ENCODE measurements at regions not wholly inside any gene's neighbourhood (a gene's known extent, or its start where the extent isn't known, plus 50 kb on each side); places are given as distances from the start of the nearest gene placed in this dataset.
"Not testable (repeated sequence)": the region's sequence is repeated elsewhere in the genome, so short reads cannot be mapped to it uniquely, and the experiment has no call there.

DNA sequence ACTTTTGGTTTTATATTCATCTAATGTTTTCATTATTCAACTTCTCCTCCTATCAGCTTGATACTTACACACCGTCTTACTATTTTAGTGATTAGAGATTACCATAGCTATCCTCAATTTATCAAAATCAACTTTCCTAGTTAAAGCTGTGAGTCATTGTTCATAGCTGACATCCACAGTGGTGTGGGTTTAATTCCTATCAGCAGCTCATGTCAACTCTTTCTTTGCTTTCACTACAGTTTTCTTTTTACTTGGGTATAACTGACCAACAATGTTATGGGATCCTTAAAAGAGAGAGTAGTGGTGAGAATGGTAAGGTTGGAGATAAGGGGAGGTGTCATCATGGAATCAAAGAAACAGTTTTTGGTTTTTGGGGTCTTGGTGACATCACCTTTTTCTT is 112.7 kb downstream of the NFKBIZ start:
- no peak for TF ChIP-seq JUND (IDR thresholded peaks at IDR 0.05; ENCODE audit: low read depth)
- no peak for DNase-seq (ENCODE audit: low read depth in 1 of 2, low spot score in 1 of 2)
- in situ Hi-C loops (cut with HindIII; ENCODE audit: low pct_unique_long_range_greater_than_20kb, low sequenced_read_pairs): no loop called here

DNA sequence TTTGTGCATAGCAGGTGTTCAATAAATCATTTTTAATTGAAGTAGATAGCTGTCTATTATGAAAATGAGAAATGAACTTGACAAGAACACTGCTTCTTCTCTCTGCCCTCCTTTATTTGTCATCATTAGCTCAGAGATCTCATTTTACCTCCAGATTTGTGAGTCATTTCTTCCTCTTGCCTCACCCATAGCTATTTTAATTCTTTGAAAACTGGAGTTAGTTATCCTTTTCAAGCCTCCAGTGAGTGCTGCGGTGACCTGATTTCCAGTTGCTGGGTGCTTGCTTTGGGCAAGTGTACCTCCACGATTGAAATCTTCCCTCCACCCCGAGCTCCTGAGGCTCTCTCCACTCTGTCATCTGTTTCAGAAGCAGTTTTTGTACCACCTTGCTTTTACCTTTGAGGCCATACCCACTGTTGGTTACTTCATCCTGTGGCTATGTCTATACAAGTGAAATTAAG is 114.6 kb downstream of the NFKBIZ start:
- in situ Hi-C loops (cut with HindIII; ENCODE audit: low pct_unique_long_range_greater_than_20kb, low sequenced_read_pairs): no loop called here
- DNase-seq (ENCODE audit: low read depth in 1 of 2, low spot score in 1 of 2): no peak
- TF ChIP-seq JUND (IDR thresholded peaks at IDR 0.05; ENCODE audit: low read depth): no peak

DNA sequence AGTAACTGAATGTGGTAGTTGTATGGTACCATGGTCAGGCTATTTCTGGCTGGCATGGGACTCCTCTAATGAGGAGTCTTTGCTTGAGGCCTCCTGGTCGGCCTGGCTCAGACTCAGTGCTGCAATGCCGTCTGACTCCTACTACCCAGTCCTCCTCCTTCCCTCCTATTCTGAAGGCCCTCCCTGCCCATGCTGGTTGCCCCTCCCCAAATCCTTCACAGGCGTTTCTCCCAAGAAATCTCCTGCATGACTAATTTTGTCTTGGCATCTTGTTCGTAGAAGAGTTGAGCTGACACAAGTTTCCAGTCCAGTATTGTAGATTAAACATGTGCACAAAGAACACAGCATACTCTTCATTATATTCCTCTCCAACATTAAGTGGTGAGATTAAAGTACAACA is 115.5 kb downstream of the NFKBIZ start:
- TF ChIP-seq JUND (IDR thresholded peaks at IDR 0.05; ENCODE audit: low read depth): no peak
- in situ Hi-C loops (cut with HindIII; ENCODE audit: low pct_unique_long_range_greater_than_20kb, low sequenced_read_pairs): no loop called here
- DNase-seq (ENCODE audit: low read depth in 1 of 2, low spot score in 1 of 2): no peak

DNA sequence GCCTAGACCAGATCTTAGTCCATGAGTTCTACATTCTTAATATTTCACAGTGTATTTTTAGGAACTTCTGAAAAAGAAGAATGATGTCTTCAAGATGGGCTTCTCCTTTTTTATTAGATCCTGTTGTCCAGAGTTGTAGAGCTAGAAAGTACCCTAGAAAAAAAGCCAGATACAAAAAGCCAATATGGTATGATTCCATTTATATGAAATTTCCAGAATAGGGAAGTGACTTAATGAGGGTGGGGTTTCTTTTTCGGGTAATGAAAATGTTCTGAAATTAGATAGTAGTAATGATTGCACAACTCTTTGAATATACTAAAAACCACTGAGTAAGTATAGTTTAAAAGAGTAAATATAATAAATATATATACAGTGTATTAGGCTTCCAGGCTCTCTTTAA is 116.9 kb downstream of the NFKBIZ start:
- TF ChIP-seq JUND (IDR thresholded peaks at IDR 0.05; ENCODE audit: low read depth): no peak
- in situ Hi-C loops (cut with HindIII; ENCODE audit: low pct_unique_long_range_greater_than_20kb, low sequenced_read_pairs): no loop called here
- DNase-seq (ENCODE audit: low read depth in 1 of 2, low spot score in 1 of 2): no peak

DNA sequence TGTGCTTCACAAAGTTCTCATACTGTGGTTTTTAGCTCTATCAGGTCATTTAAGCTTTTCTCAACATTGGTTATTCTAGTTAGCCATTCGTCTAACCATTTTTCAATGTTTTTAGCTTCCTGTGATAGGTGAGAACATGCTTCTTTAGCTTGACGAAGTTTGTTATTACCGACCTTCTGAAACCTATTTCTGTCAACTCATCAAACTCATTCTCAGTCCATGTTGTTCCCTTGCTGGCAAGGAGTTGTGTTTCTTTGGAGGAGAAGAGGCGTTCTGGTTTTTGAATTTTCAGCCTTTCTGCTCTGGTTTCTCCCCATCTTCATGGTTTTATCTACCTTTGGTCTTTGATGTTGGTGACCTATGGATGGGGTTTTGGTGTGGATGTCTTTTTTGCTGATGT is 120.9 kb downstream of the NFKBIZ start:
- in situ Hi-C loops (cut with HindIII; ENCODE audit: low pct_unique_long_range_greater_than_20kb, low sequenced_read_pairs): no loop called here
- DNase-seq (ENCODE audit: low read depth in 1 of 2, low spot score in 1 of 2): no peak
- TF ChIP-seq JUND (IDR thresholded peaks at IDR 0.05; ENCODE audit: low read depth): no peak

DNA sequence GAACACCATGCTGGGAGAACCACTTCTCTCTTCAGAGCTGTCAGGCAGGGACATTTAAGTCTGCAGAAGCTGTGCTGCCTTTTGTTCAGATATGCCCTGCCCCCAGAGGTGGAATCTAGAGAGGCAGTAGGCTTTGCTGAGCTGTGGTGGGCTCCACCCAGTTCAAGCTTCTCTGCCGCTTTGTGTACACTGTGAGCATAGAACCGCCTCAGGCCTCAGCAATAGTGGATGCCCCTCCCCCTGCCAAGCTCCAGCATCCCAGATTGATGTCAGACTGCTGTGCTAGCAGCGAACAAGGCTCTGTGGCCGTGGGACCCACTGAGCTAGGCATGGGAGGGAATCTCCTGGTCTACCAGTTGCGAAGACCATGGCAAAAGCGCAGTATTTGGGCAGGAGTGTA is 121.6 kb downstream of the NFKBIZ start:
- no peak for TF ChIP-seq JUND (IDR thresholded peaks at IDR 0.05; ENCODE audit: low read depth)
- in situ Hi-C loops (cut with HindIII; ENCODE audit: low pct_unique_long_range_greater_than_20kb, low sequenced_read_pairs): no loop called here
- no peak for DNase-seq (ENCODE audit: low read depth in 1 of 2, low spot score in 1 of 2)

DNA sequence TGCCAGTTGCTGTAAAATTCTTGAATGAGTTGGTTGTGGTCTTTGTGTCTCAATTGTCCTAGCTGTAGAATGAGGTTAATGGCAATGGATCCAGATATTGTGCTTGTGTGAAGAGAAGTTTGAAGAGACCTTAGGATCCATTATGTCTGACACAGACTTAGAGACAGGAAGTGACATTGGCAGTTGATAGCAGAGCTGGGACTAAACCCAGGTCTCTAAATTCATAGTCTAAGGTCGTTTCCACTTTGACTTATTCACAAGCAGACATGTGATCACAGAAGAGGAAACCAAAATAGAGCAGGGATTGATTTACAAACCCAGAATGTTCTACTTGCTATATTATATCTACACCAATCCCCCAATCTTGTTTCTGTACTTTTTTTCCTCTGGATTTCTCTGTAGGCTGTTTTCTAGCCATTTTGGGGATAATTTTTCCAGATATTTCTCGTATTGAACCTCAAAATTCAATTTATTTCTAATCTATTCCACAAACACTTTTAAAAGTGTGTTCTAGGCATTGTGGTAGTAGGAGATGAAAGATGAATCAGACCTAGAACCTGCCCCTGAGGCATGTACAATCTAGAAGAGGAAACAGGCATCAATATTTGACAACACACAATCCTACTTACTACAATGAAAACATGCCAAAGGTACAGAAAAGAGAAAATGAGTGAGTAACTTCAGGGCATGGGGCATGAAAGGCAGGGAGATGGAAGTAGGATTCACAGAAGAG is 123.3 kb downstream of the NFKBIZ start:
- TF ChIP-seq JUND (IDR thresholded peaks at IDR 0.05; ENCODE audit: low read depth): no peak
- no peak for DNase-seq (ENCODE audit: low read depth in 1 of 2, low spot score in 1 of 2)
- in situ Hi-C loops (cut with HindIII; ENCODE audit: low pct_unique_long_range_greater_than_20kb, low sequenced_read_pairs): no loop called here

DNA sequence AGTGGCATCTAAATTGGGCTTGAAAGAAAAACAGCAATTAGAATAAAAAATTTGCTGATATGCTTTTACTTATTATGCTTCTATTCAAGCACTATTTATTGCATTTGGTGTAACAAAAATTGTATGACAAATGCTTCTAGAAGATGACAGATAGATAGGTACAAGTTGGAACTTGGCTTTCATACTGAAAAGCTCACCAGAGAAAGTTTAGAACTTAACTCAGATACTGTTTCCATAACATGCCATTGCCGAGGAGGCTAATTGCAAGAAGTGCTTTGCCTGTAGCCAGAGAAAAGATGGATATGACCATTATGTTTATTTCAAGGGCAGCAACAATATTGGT is 123.8 kb downstream of the NFKBIZ start:
- in situ Hi-C loops (cut with HindIII; ENCODE audit: low pct_unique_long_range_greater_than_20kb, low sequenced_read_pairs): no loop called here
- TF ChIP-seq JUND (IDR thresholded peaks at IDR 0.05; ENCODE audit: low read depth): no peak
- DNase-seq (ENCODE audit: low read depth in 1 of 2, low spot score in 1 of 2): no peak

DNA sequence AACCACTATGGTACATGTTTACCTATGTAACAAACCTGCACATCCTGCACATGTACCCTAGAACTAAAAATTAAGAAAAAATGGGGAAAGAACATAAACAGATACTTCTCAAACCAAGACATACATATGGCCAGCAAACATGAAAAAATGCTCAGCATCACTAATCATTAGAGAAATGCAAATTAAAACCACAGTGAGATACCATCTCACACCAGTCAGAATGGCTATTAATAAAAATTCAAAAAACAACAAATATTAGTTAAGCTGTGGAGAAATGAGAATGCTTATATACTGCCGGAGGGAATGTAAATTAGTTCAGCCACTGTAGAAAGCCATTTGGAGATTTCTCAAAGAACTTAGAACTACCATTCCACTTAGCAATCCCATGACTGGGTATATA is 126.1 kb downstream of the NFKBIZ start:
- DNase-seq (ENCODE audit: low read depth in 1 of 2, low spot score in 1 of 2); in situ Hi-C loops (cut with HindIII; ENCODE audit: low pct_unique_long_range_greater_than_20kb, low sequenced_read_pairs): not testable (repeated sequence)

DNA sequence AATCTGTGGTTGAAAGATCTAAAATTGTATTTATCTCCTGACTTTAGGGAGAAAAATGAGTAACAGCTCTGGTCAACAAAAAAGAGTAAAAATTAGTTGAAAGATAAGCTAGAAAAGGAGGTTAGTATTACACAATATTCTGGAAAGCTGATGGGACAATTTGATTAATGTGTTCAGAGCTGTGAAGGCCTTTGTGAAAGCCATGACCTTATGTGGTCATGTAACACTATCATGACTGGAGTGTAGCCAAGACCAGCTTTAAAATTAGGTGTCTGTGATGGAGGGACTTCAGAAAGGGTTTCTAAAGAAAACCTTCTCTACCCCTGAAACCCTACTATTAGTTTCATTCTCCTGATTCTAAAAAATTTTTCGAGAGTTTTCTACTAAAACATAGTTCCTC is 127.2 kb downstream of the NFKBIZ start:
- in situ Hi-C loops (cut with HindIII; ENCODE audit: low pct_unique_long_range_greater_than_20kb, low sequenced_read_pairs): no loop called here
- DNase-seq (ENCODE audit: low read depth in 1 of 2, low spot score in 1 of 2): no peak
- no peak for TF ChIP-seq JUND (IDR thresholded peaks at IDR 0.05; ENCODE audit: low read depth)

DNA sequence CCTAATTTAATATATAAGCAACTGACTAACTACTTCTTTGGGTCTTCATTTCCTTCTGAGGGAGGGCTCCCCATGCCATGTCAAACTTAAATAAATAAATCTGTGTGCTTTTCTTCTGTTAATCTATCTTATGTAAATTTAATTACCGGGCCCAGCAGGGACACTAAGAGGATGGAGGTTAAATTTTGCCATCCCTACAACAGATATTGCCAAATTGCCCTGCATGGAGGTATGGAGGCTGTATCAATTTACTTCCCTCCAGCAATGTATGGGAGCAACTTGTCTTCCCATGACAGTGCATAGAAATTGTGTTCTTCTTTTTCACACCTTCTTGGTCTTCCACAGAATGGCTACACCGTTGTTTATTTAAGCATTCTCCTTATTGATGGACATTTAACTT is 129.0 kb downstream of the NFKBIZ start:
- DNase-seq (ENCODE audit: low read depth in 1 of 2, low spot score in 1 of 2): no peak
- no peak for TF ChIP-seq JUND (IDR thresholded peaks at IDR 0.05; ENCODE audit: low read depth)
- in situ Hi-C loops (cut with HindIII; ENCODE audit: low pct_unique_long_range_greater_than_20kb, low sequenced_read_pairs): no loop called here

DNA sequence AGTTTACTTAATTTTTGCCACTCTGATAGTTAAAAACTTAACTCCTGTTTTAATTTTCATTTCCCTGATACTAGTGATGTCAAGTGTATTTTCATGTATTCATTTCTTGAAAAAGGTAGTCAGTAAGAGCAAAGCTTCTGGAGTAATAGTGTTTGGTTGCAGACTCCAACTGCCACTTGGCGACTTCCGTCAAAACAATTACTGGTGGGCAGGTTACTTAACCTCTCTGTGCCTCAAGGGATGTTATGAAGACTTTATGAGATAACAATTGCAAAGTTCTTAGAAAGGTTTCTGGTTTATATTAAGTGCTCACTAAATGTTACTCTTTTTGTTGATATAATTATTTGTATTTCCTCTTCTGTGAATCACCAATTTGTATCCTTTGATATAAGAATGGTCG is 129.7 kb downstream of the NFKBIZ start:
- no peak for TF ChIP-seq JUND (IDR thresholded peaks at IDR 0.05; ENCODE audit: low read depth)
- in situ Hi-C loops (cut with HindIII; ENCODE audit: low pct_unique_long_range_greater_than_20kb, low sequenced_read_pairs): no loop called here
- DNase-seq (ENCODE audit: low read depth in 1 of 2, low spot score in 1 of 2): no peak

DNA sequence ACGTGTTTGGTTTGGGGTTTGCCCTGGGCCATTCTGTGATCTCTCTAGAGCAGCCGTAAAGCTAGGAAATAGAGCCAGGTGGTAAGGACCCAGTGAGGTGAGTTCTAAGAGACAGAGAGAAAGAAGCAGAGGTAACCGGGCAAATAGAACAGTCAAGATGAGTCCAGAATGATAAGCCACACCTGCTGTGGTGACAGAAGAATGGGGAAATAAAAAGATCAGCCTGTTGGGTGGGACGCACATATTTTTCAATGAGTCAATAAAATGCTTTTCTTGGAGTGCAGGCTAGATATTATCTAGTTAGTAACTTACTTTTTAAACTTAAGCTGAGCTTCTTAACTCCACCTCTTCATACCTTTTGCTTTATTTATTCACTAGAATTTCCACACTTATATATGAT is 135.0 kb downstream of the NFKBIZ start:
- peak in 1 of 2 experiments; percentile 39 for DNase-seq (ENCODE audit: low read depth in 1 of 2, low spot score in 1 of 2)
- in situ Hi-C loops (cut with HindIII; ENCODE audit: low pct_unique_long_range_greater_than_20kb, low sequenced_read_pairs): no loop called here
- TF ChIP-seq JUND (IDR thresholded peaks at IDR 0.05; ENCODE audit: low read depth): no peak

DNA sequence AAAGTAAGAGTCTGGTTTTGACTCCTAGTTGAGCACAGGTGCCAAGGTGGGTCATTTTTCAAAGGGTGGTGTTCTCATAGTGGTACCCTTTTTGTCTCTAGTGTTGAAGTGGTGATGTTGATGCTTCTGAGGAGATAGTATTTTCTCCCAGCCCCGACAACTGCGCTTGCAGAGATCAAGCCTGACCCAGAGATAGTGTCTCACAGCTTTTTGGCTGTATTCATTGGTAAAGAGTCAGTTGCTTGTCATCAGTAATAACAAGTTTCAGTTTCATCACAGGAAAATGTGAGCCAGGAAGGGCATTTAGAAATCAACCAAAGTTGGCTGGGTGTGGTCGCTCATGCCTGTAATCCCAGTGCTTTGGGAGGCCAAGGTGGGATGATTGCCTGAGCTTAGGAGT is 139.3 kb downstream of the NFKBIZ start:
- in situ Hi-C loops (cut with HindIII; ENCODE audit: low pct_unique_long_range_greater_than_20kb, low sequenced_read_pairs): no loop called here
- no peak for DNase-seq (ENCODE audit: low read depth in 1 of 2, low spot score in 1 of 2)
- no peak for TF ChIP-seq JUND (IDR thresholded peaks at IDR 0.05; ENCODE audit: low read depth)
